ENCODE measurements at regions not wholly inside any gene's neighbourhood (a gene's known extent, or its start where the extent isn't known, plus 50 kb on each side); places are given as distances from the start of the nearest gene placed in this dataset.

DNA sequence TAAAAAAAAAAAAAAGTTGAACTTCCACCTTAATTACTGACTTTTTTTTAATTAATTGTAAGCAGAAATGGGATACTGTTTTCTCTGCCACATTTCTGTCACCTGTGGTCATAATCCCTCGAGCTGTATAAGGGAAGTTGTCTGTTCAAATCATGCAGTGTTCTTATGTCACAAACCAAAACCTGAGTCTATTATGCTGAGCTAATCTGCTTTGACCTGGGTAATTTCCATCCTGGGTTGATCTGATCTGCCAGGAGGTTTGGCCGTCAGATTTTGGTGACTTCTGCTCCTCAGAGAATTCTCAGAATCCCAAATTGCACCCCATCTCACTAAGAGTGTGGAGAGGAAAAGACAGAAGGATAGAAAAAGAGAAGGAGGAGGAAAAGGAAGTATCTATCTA lies 683.1 kb downstream of the KCTD8 start:
- no peaks in the 10 kb centered on the region for H3K9me3 ChIP-seq
- no peak overlapping the region for H3K27ac ChIP-seq
- H3K4me3 ChIP-seq (replicated peaks in 1 of 3) = no peak overlapping the region
- no peaks in the 10 kb centered on the region for H3K36me3 ChIP-seq
- H3K4me1 ChIP-seq = no peaks in the 10 kb centered on the region
- 77% methylated on average over 2 of the region's 2 CpGs for WGBS, 2 donors
- intact Hi-C loops (cut with DNase I) = no loop called here
- no peak for DNase-seq
- no peaks in the 10 kb centered on the region for H3K27me3 ChIP-seq
- TF ChIP-seq, protein P1, sequence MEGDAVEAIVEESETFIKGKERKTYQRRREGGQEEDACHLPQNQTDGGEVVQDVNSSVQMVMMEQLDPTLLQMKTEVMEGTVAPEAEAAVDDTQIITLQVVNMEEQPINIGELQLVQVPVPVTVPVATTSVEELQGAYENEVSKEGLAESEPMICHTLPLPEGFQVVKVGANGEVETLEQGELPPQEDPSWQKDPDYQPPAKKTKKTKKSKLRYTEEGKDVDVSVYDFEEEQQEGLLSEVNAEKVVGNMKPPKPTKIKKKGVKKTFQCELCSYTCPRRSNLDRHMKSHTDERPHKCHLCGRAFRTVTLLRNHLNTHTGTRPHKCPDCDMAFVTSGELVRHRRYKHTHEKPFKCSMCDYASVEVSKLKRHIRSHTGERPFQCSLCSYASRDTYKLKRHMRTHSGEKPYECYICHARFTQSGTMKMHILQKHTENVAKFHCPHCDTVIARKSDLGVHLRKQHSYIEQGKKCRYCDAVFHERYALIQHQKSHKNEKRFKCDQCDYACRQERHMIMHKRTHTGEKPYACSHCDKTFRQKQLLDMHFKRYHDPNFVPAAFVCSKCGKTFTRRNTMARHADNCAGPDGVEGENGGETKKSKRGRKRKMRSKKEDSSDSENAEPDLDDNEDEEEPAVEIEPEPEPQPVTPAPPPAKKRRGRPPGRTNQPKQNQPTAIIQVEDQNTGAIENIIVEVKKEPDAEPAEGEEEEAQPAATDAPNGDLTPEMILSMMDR (IDR thresholded peaks at IDR 0.05) = no peak
- TF ChIP-seq POLR2A (IDR thresholded peaks at IDR 0.05) = no peak

DNA sequence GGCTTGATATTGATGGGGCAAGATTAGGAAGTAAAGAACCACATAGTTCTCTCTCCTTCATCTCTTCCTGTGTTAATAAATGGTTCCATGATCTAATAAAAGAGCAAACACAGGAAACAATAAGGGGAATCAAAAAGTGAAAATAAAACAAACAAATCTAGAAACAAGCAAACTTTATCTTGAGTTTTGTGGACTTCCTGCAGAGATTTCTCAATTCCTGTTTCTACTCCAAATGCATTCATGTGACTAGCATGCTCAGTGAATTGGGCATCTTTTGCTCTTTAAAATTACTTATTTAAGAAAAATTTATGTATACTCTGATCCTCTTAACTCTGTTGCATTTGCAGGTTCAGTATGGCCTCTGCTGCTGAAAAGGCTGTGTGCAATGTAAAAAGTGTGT lies 682.0 kb downstream of the KCTD8 start:
- Histone ChIP-seq H3K27me3 (no peaks in the 10 kb centered on the region), H3K36me3 (no peaks in the 10 kb centered on the region), H3K9me3 (no peaks in the 10 kb centered on the region), H3K4me1 (no peaks in the 10 kb centered on the region), H3K27ac (no peak overlapping the region), H3K4me3 (replicated peaks in 1 of 3) (no peak overlapping the region)
- TF ChIP-seq POLR2A (IDR thresholded peaks at IDR 0.05) = no peak
- TF ChIP-seq, protein P1 (IDR thresholded peaks at IDR 0.05) = no peak
- intact Hi-C loops (cut with DNase I) = no loop called here
- no peak for DNase-seq

DNA sequence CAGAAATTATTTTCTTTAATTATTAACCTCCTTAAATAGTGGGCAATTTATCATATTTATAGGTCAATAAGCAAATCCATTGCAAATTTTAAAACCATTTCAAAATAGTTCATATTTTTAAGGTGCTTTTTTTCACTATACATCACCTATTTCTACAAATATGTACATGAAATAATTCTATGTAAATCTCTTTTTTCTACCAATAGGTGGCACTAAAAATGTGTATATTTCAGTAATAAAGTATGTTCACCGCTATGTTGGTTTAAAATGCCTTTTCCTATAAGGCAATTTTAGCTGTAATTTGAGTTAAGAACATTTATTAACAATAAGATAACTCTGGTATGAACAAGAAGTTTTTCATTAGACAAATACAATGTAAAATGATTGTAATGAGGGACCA lies 672.2 kb downstream of the KCTD8 start:
- Histone ChIP-seq H3K4me3 (replicated peaks in 1 of 3) (no peak overlapping the region), H3K27ac (no peak overlapping the region), H3K27me3 (no peaks in the 10 kb centered on the region), H3K9me3 (no peaks in the 10 kb centered on the region), H3K36me3 (no peaks in the 10 kb centered on the region), H3K4me1 (no peaks in the 10 kb centered on the region)
- DNase-seq = no peak
- intact Hi-C loops (cut with DNase I) = no loop called here
- 55 to 70% methylated on average over 1 of the region's 1 CpG for WGBS, 2 donors
- TF ChIP-seq, protein P1 (IDR thresholded peaks at IDR 0.05) = peak in 4 of 6 experiments; percentile 18 to 54 (median 35)
- no peak for TF ChIP-seq POLR2A (IDR thresholded peaks at IDR 0.05)

DNA sequence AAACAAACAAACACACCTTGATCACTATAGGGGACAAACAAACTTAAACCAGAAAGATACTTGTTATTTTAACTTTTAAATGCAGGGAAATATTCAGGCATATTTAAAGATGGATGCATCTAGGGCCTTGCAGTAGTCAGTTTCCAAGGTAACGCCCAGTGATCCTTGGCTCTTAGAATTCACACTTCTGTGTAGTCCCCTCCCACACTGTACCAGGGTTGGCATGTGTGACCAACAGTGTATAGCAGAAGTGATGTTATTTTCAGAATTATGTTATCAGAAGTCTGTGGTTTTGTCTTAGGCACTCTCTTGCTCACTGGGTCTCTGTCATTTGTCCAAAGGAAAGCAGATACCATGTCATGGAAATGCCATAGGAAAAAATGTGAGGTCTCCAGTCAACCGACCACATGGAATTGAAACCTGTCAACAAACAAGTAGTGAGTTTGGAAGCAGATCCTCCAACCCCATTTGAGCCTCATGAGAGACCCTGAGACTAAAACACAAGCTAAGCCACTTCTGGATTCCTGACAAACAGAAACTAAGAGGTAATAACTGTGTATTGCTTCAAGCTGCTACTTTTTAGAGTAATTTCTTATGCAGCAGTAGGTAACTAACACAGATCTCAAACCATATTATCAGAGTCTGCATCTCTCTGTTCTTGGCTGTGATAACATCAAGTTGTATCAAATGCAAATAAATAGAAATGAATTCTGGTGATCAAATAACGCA lies 670.3 kb downstream of the KCTD8 start:
- no peaks in the 10 kb centered on the region for H3K9me3 ChIP-seq
- H3K4me1 ChIP-seq = no peaks in the 10 kb centered on the region
- no peaks in the 10 kb centered on the region for H3K36me3 ChIP-seq
- DNase-seq = no peak
- no peak overlapping the region for H3K27ac ChIP-seq
- 84 to 93% methylated on average over 3 of the region's 3 CpGs for WGBS, 2 donors
- TF ChIP-seq, protein P1 (IDR thresholded peaks at IDR 0.05) = no peak
- no peak for TF ChIP-seq POLR2A (IDR thresholded peaks at IDR 0.05)
- H3K4me3 ChIP-seq (replicated peaks in 1 of 3) = no peak overlapping the region
- intact Hi-C loops (cut with DNase I) = no loop called here
- no peaks in the 10 kb centered on the region for H3K27me3 ChIP-seq

DNA sequence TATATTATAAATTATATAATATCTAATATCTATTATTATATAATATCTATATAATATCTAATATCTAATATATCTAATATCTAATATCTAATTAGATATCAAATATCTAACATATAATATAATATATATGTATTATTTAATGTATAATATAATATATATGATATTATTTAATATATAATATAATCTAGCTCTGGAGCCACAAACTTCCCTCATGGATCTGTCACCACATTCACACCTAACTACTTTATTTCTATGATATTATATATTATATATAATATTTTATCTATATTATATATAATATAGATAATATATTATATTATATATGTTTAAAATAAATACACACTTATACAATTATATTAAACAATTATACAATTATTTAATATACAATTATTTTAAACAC lies 667.5 kb downstream of the KCTD8 start:
- Histone ChIP-seq H3K36me3 (no peaks in the 10 kb centered on the region), H3K4me3 (replicated peaks in 1 of 3) (no peak overlapping the region), H3K27me3 (no peaks in the 10 kb centered on the region), H3K4me1 (no peaks in the 10 kb centered on the region), H3K9me3 (no peaks in the 10 kb centered on the region), H3K27ac (no peak overlapping the region)
- no peak for TF ChIP-seq POLR2A (IDR thresholded peaks at IDR 0.05)
- TF ChIP-seq, protein P1 (IDR thresholded peaks at IDR 0.05) = no peak
- intact Hi-C loops (cut with DNase I) = no loop called here
- DNase-seq = no peak
